ENCODE measurements at regions not wholly inside any gene's neighbourhood (a gene's known extent, or its start where the extent isn't known, plus 50 kb on each side); places are given as distances from the start of the nearest gene placed in this dataset.

DNA sequence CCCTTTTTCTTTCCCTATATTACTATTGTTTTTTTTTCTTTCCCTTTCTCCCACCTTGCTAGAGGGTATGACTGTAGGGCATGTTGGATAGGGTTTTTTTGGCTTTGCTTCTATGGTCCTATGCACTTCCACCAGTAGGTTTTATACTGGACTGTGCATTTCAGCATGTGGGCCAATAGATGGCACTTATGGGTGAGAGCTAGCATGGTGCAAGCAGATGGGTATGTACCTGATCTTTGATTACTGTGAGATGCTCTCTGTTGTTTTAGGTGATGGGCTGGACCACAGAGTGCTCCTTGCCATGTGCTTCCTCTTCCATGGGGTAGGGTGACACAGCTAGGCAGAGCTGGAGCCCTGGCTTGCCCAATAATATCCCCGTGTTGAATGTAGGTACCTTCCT lies 128.5 kb upstream of the CHD6 start:
- no peak overlapping the region for H3K27ac ChIP-seq
- no peak for TF ChIP-seq EZH2 (IDR thresholded peaks at IDR 0.05; ENCODE audit: insufficient read depth, poor library complexity, severe bottlenecking)
- WGBS, 2 experiments (ENCODE audit: low coverage in 1 of 2, low lambda C conversion rate in 2 of 2, missing lambda C conversion rate in 2 of 2) = 15 to 50% methylated on average over 1 of the region's 1 CpG
- no peak overlapping the region for H3K4me3 ChIP-seq
- 0 out of 2 replicates have a peak, but pooled peaks cover 8% of the 10 kb centered on the region for H3K27me3 ChIP-seq (replicated peaks; ENCODE audit: insufficient read depth)
- H3K36me3 ChIP-seq (ENCODE audit: low read depth) = no peaks in the 10 kb centered on the region
- H3K9ac ChIP-seq = no peak overlapping the region
- no peaks in the 10 kb centered on the region for H3F3A ChIP-seq (ENCODE audit: insufficient read depth)
- no peaks in the 10 kb centered on the region for H3K9me2 ChIP-seq (ENCODE audit: insufficient read depth)
- no peak overlapping the region for H3K4me2 ChIP-seq (ENCODE audit: unreplicated experiment)
- H4K20me1 ChIP-seq (ENCODE audit: insufficient read depth) = no peaks in the 10 kb centered on the region
- no peak for DNase-seq
- no peaks in the 10 kb centered on the region for H3K4me1 ChIP-seq (ENCODE audit: insufficient read depth)
- H3K9me3 ChIP-seq (ENCODE audit: low read depth) = no peaks in the 10 kb centered on the region
- no peaks in the 10 kb centered on the region for H3K79me2 ChIP-seq (ENCODE audit: insufficient read depth)
- no peak overlapping the region for H2AFZ ChIP-seq
- in situ Hi-C loops (cut with MboI) = loop anchor here (10.0 to 25.0 kb wide), 2 partner anchors 1438 to 1666 kb away; partner anchors contain the start of gene PTPRT

DNA sequence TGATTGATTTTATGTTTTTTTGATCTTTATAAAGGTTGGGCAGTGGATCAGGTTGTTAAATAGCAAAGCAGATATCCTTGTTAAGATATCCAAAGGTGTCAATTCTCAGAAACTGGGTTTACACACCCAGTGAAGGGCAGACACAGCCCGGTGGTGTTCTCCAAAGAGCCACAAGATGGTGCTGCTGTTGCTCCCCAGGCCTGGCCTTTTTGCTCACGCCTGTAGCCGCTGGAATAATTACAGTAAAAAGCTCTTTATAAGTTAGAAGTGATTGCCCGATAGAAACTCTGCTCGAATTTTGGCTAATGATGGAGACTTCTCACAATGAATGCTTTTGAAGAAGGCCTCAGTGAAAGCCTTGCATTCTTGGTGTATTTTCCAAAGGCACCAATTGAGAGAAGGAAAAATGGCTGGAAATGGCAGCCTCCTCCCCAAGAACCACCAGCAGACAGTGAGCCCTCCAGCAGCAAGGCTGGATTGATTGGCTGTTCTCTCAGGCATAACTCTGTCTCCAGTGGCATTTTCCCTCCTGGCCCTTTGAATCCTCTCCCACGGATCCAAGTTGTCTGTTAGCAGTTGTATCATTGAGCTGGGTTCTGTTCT lies 120.5 kb upstream of the CHD6 start:
- Histone ChIP-seq H3K27ac (no peak overlapping the region), H3K4me2 (ENCODE audit: unreplicated experiment) (no peak overlapping the region), H3K27me3 (replicated peaks; ENCODE audit: insufficient read depth) (no peaks in the 10 kb centered on the region), H3F3A (ENCODE audit: insufficient read depth) (no peaks in the 10 kb centered on the region), H4K20me1 (ENCODE audit: insufficient read depth) (no peaks in the 10 kb centered on the region), H3K9me2 (ENCODE audit: insufficient read depth) (no peaks in the 10 kb centered on the region), H3K36me3 (ENCODE audit: low read depth) (no peaks in the 10 kb centered on the region), H3K4me1 (ENCODE audit: insufficient read depth) (no peaks in the 10 kb centered on the region), H2AFZ (peak overlapping the region; percentile 42), H3K4me3 (no peak overlapping the region), H3K9me3 (ENCODE audit: low read depth) (no peaks in the 10 kb centered on the region), H3K9ac (no peak overlapping the region), H3K79me2 (ENCODE audit: insufficient read depth) (no peaks in the 10 kb centered on the region)
- peak; percentile 75 for DNase-seq
- TF ChIP-seq EZH2 (IDR thresholded peaks at IDR 0.05; ENCODE audit: insufficient read depth, poor library complexity, severe bottlenecking) (no peak), EZH2phosphoT487 (IDR thresholded peaks at IDR 0.05; ENCODE audit: insufficient read depth, low read depth) (no peak)
- in situ Hi-C loops (cut with MboI) = loop anchor here (25.0 kb wide), 1 partner anchor 1674 kb away; no protein-coding TSS in a partner anchor
- WGBS, 2 experiments (ENCODE audit: low coverage in 1 of 2, low lambda C conversion rate in 2 of 2, missing lambda C conversion rate in 2 of 2) = 0 to 2% methylated on average over 6 of the region's 6 CpGs

DNA sequence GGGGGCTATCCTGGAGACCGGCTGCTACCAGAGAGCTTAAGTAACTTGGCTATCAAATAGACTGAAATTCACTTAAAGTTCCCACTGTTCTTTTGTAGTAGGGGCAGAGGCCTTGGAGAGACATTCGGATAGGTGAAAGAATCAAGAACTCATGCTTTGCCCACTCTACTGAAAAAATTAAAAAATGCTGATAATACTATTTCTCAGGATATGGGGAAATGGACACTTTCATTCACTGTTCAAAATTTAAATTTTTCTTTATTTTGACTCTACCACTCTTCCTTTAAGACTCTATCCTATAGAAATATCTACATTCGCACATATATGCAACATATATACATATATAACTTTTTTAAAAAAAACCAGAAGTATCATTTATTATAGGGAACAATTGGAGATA lies 117.8 kb upstream of the CHD6 start:
- WGBS, 2 experiments (ENCODE audit: low coverage in 1 of 2, low lambda C conversion rate in 2 of 2, missing lambda C conversion rate in 2 of 2) = 47 to 48% methylated on average over 3 of the region's 3 CpGs
- no peaks in the 10 kb centered on the region for H3F3A ChIP-seq (ENCODE audit: insufficient read depth)
- no peak overlapping the region for H2AFZ ChIP-seq
- H3K9ac ChIP-seq = no peak overlapping the region
- TF ChIP-seq EZH2 (IDR thresholded peaks at IDR 0.05; ENCODE audit: insufficient read depth, poor library complexity, severe bottlenecking) (no peak), EZH2phosphoT487 (IDR thresholded peaks at IDR 0.05; ENCODE audit: insufficient read depth, low read depth) (no peak)
- H3K27me3 ChIP-seq (replicated peaks; ENCODE audit: insufficient read depth) = no peaks in the 10 kb centered on the region
- H3K79me2 ChIP-seq (ENCODE audit: insufficient read depth) = no peaks in the 10 kb centered on the region
- H3K36me3 ChIP-seq (ENCODE audit: low read depth) = no peaks in the 10 kb centered on the region
- no peaks in the 10 kb centered on the region for H3K4me1 ChIP-seq (ENCODE audit: insufficient read depth)
- H3K9me3 ChIP-seq (ENCODE audit: low read depth) = no peaks in the 10 kb centered on the region
- H3K9me2 ChIP-seq (ENCODE audit: insufficient read depth) = no peaks in the 10 kb centered on the region
- H4K20me1 ChIP-seq (ENCODE audit: insufficient read depth) = no peaks in the 10 kb centered on the region
- H3K27ac ChIP-seq = no peak overlapping the region
- DNase-seq = no peak
- in situ Hi-C loops (cut with MboI) = loop anchor here (25.0 kb wide), 1 partner anchor 1676 kb away; no protein-coding TSS in a partner anchor
- no peak overlapping the region for H3K4me3 ChIP-seq
- no peak overlapping the region for H3K4me2 ChIP-seq (ENCODE audit: unreplicated experiment)

DNA sequence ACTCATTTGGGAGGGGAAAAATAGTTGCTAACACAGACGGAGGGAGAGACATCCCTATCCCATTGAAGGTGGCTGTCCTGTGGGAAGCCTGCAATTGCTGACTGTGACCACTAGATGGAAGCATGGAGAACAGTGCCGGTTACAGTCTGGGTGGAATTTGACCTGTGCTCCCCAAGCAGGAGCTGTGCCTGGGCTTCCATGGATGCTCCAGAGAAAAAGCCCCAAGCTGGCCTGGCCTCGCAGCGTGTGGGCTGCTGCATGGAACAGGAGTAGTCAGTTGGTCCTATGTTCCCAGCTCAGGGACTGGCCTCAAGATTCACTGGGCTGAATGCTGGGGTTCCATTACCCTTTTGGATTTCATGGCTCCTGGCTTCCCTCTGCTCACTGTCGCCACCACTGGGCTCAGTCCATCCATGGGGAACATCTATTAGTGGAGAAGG lies 116.3 kb upstream of the CHD6 start:
- WGBS, 2 experiments (ENCODE audit: low coverage in 1 of 2, low lambda C conversion rate in 2 of 2, missing lambda C conversion rate in 2 of 2) = 8 to 10% methylated on average over 5 of the region's 5 CpGs
- in situ Hi-C loops (cut with MboI) = loop anchor here (25.0 kb wide), 1 partner anchor 1678 kb away; no protein-coding TSS in a partner anchor
- no peaks in the 10 kb centered on the region for H3K4me1 ChIP-seq (ENCODE audit: insufficient read depth)
- peak; percentile 55 for DNase-seq
- no peak overlapping the region for H3K4me3 ChIP-seq
- H4K20me1 ChIP-seq (ENCODE audit: insufficient read depth) = no peaks in the 10 kb centered on the region
- H2AFZ ChIP-seq = no peak overlapping the region
- no peaks in the 10 kb centered on the region for H3K9me3 ChIP-seq (ENCODE audit: low read depth)
- H3F3A ChIP-seq (ENCODE audit: insufficient read depth) = no peaks in the 10 kb centered on the region
- no peaks in the 10 kb centered on the region for H3K79me2 ChIP-seq (ENCODE audit: insufficient read depth)
- H3K4me2 ChIP-seq (ENCODE audit: unreplicated experiment) = no peak overlapping the region
- no peaks in the 10 kb centered on the region for H3K27me3 ChIP-seq (replicated peaks; ENCODE audit: insufficient read depth)
- no peaks in the 10 kb centered on the region for H3K9me2 ChIP-seq (ENCODE audit: insufficient read depth)
- no peak overlapping the region for H3K9ac ChIP-seq
- TF ChIP-seq EZH2phosphoT487 (IDR thresholded peaks at IDR 0.05; ENCODE audit: insufficient read depth, low read depth) = no peak
- H3K27ac ChIP-seq = no peak overlapping the region
- no peaks in the 10 kb centered on the region for H3K36me3 ChIP-seq (ENCODE audit: low read depth)
